Neuronal stem cell (in vitro differentiated cells): ENCODE measurements at regions not wholly inside any gene's neighbourhood (a gene's known extent, or its start where the extent isn't known, plus 50 kb on each side); places are given as distances from the start of the nearest gene placed in this dataset.
A peak's percentile ranks its signal among the peaks of the same experiment; 100 is the strongest.

ENCODE experiments used
- DNase-seq: peaks from one replicate; pipeline ENCODE4 v3.0.0-alpha.2; 2013; ENCODE audit warnings: low spot score
- H2AFZ ChIP-seq: one replicate; pipeline ENCODE4 v1.6.1; 2013; ENCODE audit warnings: mild to moderate bottlenecking, low read length, inconsistent platforms
- H2AK5ac ChIP-seq: 2 replicates; pipeline ENCODE4 v1.6.1; 2013; ENCODE audit warnings: low read depth, mild to moderate bottlenecking, inconsistent platforms, low read length, moderate library complexity, mixed read lengths
- H2BK120ac ChIP-seq: 2 replicates; pipeline ENCODE4 v1.6.1; 2013; ENCODE audit warnings: low read depth, mild to moderate bottlenecking, inconsistent platforms, low read length, moderate library complexity, mixed read lengths
- H2BK12ac ChIP-seq: one replicate; pipeline ENCODE4 v1.6.1; 2013; ENCODE audit warnings: low read length, inconsistent platforms
- H2BK15ac ChIP-seq: 2 replicates; pipeline ENCODE4 v1.6.1; 2013; ENCODE audit warnings: mild to moderate bottlenecking, low read length, inconsistent platforms, mixed read lengths
- H2BK5ac ChIP-seq: one replicate; pipeline ENCODE4 v1.6.1; 2013; ENCODE audit warnings: inconsistent platforms, mild to moderate bottlenecking, low read length, moderate library complexity
- H3K14ac ChIP-seq: one replicate; pipeline ENCODE4 v1.6.1; 2013; ENCODE audit warnings: low read length, inconsistent platforms
- H3K18ac ChIP-seq: 2 replicates; pipeline ENCODE4 v1.6.1; 2013; ENCODE audit warnings: low read length, inconsistent platforms
- H3K23ac ChIP-seq: 2 replicates; pipeline ENCODE4 v1.6.1; 2013; ENCODE audit warnings: low read depth, mild to moderate bottlenecking, mixed read lengths, low read length, inconsistent platforms; ENCODE audit not compliant: poor library complexity
- H3K27ac ChIP-seq: replicated peaks from 3 replicates; pipeline ENCODE4 v1.5.1; 2013; ENCODE audit warnings: low read length, inconsistent platforms
- H3K27me3 ChIP-seq, 3 experiments: 2 replicates each; pipeline ENCODE4 v1.6.1; 2013; ENCODE audit warnings: low read length in 3 of 3, mild to moderate bottlenecking in 2 of 3, inconsistent platforms in 1 of 3, low read depth in 1 of 3, mixed read lengths in 1 of 3, moderate library complexity in 1 of 3; ENCODE audit not compliant: control insufficient read depth in 3 of 3, insufficient read depth in 3 of 3
- H3K36me3 ChIP-seq, 2 donors: replicated peaks in 1 of 2; 2 replicates each; pipeline ENCODE4 v1.6.1; 2013; ENCODE audit warnings: low read length in 2 of 2; ENCODE audit not compliant: control insufficient read depth in 2 of 2, insufficient read depth in 2 of 2
- H3K4ac ChIP-seq: 2 replicates; pipeline ENCODE4 v1.6.1; 2013; ENCODE audit warnings: inconsistent platforms, mild to moderate bottlenecking, low read length, moderate library complexity
- H3K4me1 ChIP-seq, 2 donors: 1 replicate in 1 of 2; 2 replicates in 1 of 2; pipeline ENCODE4 v1.6.1; 2013; ENCODE audit warnings: low read length in 2 of 2, low read depth in 1 of 2; ENCODE audit not compliant: control insufficient read depth in 2 of 2, insufficient read depth in 1 of 2
- H3K4me2 ChIP-seq: one replicate; pipeline ENCODE4 v1.6.1; 2013; ENCODE audit warnings: mild to moderate bottlenecking, low read length, inconsistent platforms; ENCODE audit not compliant: insufficient read depth, poor library complexity, severe bottlenecking
- H3K4me3 ChIP-seq, 2 donors: 2 replicates each; pipeline ENCODE4 v1.5.1; 2013; ENCODE audit warnings: low read length in 2 of 2, mild to moderate bottlenecking in 2 of 2, inconsistent platforms in 1 of 2, moderate library complexity in 1 of 2
- H3K79me1 ChIP-seq: one replicate; pipeline ENCODE4 v1.6.1; 2013; ENCODE audit warnings: low read depth, mild to moderate bottlenecking, inconsistent platforms, low read length, moderate library complexity
- H3K9ac ChIP-seq: one replicate; pipeline ENCODE4 v1.6.1; 2013; ENCODE audit warnings: mild to moderate bottlenecking, low read depth, low read length, inconsistent platforms; ENCODE audit not compliant: poor library complexity
- H3K9me3 ChIP-seq, 2 donors: replicated peaks in 1 of 2; 2 replicates each; pipeline versions ENCODE3 to v1.6.1; 2013; ENCODE audit warnings: low read length in 2 of 2, mild to moderate bottlenecking in 2 of 2, inconsistent platforms in 1 of 2, low read depth in 1 of 2, mixed read lengths in 1 of 2, moderate library complexity in 1 of 2; ENCODE audit not compliant: control insufficient read depth in 2 of 2, insufficient read depth in 1 of 2
- H4K8ac ChIP-seq: one replicate; pipeline ENCODE4 v1.6.1; 2013; ENCODE audit warnings: low read depth, mild to moderate bottlenecking, inconsistent platforms, low read length, moderate library complexity
- H4K91ac ChIP-seq: one replicate; pipeline ENCODE4 v1.6.1; 2013; ENCODE audit warnings: low read length, low read depth, mild to moderate bottlenecking, inconsistent platforms; ENCODE audit not compliant: poor library complexity
- WGBS, 2 donors: extraction: QIAGEN DNeasy Blood & Tissue Kit; methylation state at CpG; one replicate each; pipeline ENCODE4 v1.1.7; 2013; ENCODE audit warnings: missing lambda C conversion rate in 2 of 2, mixed read lengths in 1 of 2; ENCODE audit not compliant: insufficient read length in 2 of 2, insufficient replicate concordance in 1 of 2; ENCODE audit errors: extremely low coverage in 2 of 2; 5-methylcytosine and 5-hydroxymethylcytosine counted together

DNA sequence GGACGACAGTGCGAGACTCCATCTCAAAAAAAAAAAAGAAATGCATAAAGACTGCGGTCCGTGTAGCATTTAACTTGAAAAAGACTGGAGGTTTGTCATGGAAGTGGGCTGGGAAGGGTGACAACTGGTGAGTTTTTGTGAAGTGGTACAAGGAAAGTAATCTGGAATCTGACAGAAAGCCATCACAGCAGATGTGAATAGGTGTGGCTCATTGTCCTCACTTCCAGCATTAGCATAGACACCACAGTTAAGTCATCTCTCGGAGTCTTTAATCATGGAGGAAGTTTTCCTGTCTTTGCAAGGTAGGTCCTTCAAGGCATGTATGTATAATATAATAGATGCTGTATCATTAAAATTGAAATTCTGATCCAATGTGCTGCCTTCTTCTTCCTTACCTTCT lies 453.2 kb downstream of the TFAP2A start:
- Histone ChIP-seq H3K4me3 (no peak overlapping the region), H3K4me1 (no peaks in the 10 kb centered on the region), H2BK5ac (no peak overlapping the region), H3K79me1 (no peaks in the 10 kb centered on the region), H2BK15ac (no peak overlapping the region), H4K91ac (no peak overlapping the region), H4K8ac (no peak overlapping the region), H2AK5ac (no peak overlapping the region), H3K23ac (no peak overlapping the region), H3K9ac (no peak overlapping the region), H3K4me2 (no peak overlapping the region), H3K18ac (peak overlapping the region; percentile 46), H2BK12ac (no peak overlapping the region), H3K4ac (no peak overlapping the region), H3K9me3 (no peaks in the 10 kb centered on the region), H3K27ac (no peak overlapping the region), H2AFZ (no peak overlapping the region), H3K14ac (no peak overlapping the region), H3K36me3 (no peaks in the 10 kb centered on the region), H3K27me3 (no peaks in the 10 kb centered on the region), H2BK120ac (no peak overlapping the region)
- WGBS, 2 donors = no CpG with 5 or more reads among the region's 5 CpGs
- no peak for DNase-seq

DNA sequence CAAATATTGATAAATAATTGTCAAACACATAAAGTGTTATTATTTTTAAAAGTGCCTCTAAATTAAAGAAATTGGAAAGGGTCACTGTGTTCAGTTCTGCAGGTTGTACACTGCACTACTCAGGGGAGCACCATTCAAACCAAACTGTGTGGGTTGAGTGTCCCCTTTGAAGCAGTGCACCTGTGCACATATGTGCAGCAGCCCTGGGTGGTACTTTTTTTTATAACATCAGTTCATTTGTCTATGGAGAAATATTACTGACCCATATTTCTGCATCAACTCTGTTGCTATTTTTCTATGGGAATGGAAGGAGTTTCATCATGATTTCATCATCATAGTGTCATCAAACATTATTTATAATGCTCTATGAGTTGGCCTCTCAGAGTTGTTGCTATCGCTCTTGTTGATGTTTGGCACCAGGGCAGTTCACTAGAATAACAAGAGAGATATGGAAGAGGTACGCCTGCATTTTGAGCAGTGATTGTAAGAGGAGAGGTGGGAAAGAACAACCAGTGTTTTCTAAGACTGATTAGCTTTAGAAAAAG lies 457.6 kb downstream of the TFAP2A start:
- no CpG with 5 or more reads among the region's 2 CpGs for WGBS, 2 donors
- Histone ChIP-seq H3K4me1 (no peaks in the 10 kb centered on the region), H2AFZ (no peak overlapping the region), H3K14ac (no peak overlapping the region), H4K91ac (no peak overlapping the region), H2BK5ac (no peak overlapping the region), H3K79me1 (no peaks in the 10 kb centered on the region), H2BK12ac (no peak overlapping the region), H2BK15ac (no peak overlapping the region), H3K23ac (no peak overlapping the region), H3K27ac (no peak overlapping the region), H3K4ac (no peak overlapping the region), H3K4me2 (no peak overlapping the region), H4K8ac (no peak overlapping the region), H3K4me3 (no peak overlapping the region), H3K9me3 (no peaks in the 10 kb centered on the region), H2AK5ac (no peak overlapping the region), H3K18ac (no peak overlapping the region), H2BK120ac (no peak overlapping the region), H3K36me3 (no peaks in the 10 kb centered on the region), H3K9ac (no peak overlapping the region), H3K27me3 (no peaks in the 10 kb centered on the region)
- DNase-seq = no peak

DNA sequence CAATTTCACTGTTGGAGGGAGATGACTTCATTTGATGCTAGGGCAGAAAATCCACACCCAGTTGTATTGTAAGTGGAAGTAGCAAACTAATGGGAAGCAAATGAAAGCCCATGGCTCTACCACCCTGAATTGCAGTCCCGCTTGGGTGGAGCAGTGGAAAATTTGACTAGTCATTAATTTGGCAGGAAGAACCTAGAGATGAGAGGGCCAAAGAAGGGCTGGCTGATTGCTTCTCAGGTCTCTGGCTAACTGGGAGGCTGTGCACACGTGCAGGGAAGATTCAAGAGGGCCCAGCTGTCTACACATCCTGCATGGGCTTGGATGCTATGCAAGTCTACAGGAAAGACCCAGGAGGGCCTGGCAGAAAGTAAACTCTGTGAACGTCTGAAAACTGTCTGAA lies 466.2 kb downstream of the TFAP2A start:
- H2BK120ac ChIP-seq = no peak overlapping the region
- no peaks in the 10 kb centered on the region for H3K9me3 ChIP-seq
- H3K4ac ChIP-seq = no peak overlapping the region
- H3K23ac ChIP-seq = no peak overlapping the region
- no peaks in the 10 kb centered on the region for H3K27me3 ChIP-seq
- H3K27ac ChIP-seq = no peak overlapping the region
- H2BK5ac ChIP-seq = no peak overlapping the region
- H3K4me1 ChIP-seq = no peaks in the 10 kb centered on the region
- no peak overlapping the region for H2AK5ac ChIP-seq
- H3K9ac ChIP-seq = no peak overlapping the region
- H3K14ac ChIP-seq = no peak overlapping the region
- H3K79me1 ChIP-seq = no peaks in the 10 kb centered on the region
- H3K18ac ChIP-seq = no peak overlapping the region
- no peak overlapping the region for H2BK15ac ChIP-seq
- no CpG with 5 or more reads among the region's 3 CpGs for WGBS, 2 donors
- H3K36me3 ChIP-seq = no peaks in the 10 kb centered on the region
- H2AFZ ChIP-seq = no peak overlapping the region
- no peak overlapping the region for H3K4me2 ChIP-seq
- H4K8ac ChIP-seq = no peak overlapping the region
- no peak overlapping the region for H2BK12ac ChIP-seq
- H3K4me3 ChIP-seq = no peak overlapping the region
- DNase-seq = no peak
- H4K91ac ChIP-seq = no peak overlapping the region

DNA sequence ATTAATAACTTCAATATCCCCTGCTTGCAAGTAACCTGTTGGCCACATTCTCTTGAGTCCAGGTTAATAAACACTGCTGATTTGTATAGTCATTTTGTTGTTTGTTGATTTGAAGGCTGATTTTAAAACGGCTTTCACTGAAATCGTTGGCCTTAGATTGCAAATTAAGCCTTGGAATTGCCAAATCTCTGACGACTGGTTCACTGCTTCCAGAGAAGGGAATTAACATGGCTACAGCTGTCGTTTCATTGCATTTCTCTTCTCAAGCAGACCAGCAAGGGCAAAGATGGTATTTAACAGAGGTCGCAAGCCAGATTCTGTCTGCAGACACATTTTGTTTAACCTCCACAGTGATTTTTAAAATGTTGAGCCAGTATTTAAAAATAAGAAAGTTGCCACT lies 470.9 kb downstream of the TFAP2A start:
- Histone ChIP-seq H2BK5ac (no peak overlapping the region), H3K14ac (no peak overlapping the region), H3K79me1 (no peaks in the 10 kb centered on the region), H2BK15ac (no peak overlapping the region), H2AK5ac (no peak overlapping the region), H4K91ac (no peak overlapping the region), H3K23ac (no peak overlapping the region), H2AFZ (no peak overlapping the region), H3K4me2 (no peak overlapping the region), H4K8ac (no peak overlapping the region), H3K18ac (no peak overlapping the region), H2BK12ac (no peak overlapping the region), H3K4me1 (no peaks in the 10 kb centered on the region), H3K36me3 (no peaks in the 10 kb centered on the region), H3K27ac (no peak overlapping the region), H3K4me3 (no peak overlapping the region), H3K9ac (no peak overlapping the region), H3K4ac (no peak overlapping the region), H3K9me3 (no peaks in the 10 kb centered on the region), H3K27me3 (no peaks in the 10 kb centered on the region), H2BK120ac (no peak overlapping the region)
- DNase-seq = no peak
- WGBS, 2 donors = no CpG with 5 or more reads among the region's 5 CpGs
